ENCODE measurements at regions not wholly inside any gene's neighbourhood (a gene's known extent, or its start where the extent isn't known, plus 50 kb on each side); places are given as distances from the start of the nearest gene placed in this dataset.

DNA sequence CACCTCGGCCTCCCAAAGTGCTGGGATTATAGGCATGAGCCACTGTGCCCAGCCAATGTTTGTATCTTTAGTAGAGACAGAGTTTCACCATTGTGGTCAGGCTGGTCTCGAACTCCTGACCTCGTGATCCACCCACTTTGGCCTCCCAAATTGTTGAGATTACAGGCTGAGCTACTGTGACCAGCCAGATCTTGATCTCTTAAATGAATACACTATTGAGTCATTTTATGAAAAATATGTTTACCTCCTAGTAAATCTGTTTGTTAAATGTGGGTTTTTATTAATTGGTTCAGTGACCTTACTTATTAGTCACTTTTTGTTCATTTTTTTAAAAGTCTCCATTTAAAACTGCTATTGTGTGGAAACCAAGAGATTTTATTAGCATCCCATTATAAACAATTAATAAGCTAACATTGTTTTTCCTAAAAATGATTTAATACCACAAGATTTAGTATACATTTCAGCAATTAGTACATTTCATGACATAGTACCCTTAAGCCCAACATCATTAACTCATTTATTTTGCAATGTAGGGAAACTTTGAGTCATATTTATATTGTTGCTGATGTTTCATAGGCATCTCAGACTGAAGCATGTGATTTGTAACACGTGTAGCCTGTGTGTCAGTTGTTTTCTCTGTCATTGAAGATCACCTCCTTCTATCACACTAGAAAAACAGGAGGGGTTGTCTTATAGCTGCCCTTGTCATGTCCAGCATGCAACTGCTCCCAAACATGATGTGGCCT, 261.2 kb downstream of the TAF11L14 start:
- TF ChIP-seq, protein P1, sequence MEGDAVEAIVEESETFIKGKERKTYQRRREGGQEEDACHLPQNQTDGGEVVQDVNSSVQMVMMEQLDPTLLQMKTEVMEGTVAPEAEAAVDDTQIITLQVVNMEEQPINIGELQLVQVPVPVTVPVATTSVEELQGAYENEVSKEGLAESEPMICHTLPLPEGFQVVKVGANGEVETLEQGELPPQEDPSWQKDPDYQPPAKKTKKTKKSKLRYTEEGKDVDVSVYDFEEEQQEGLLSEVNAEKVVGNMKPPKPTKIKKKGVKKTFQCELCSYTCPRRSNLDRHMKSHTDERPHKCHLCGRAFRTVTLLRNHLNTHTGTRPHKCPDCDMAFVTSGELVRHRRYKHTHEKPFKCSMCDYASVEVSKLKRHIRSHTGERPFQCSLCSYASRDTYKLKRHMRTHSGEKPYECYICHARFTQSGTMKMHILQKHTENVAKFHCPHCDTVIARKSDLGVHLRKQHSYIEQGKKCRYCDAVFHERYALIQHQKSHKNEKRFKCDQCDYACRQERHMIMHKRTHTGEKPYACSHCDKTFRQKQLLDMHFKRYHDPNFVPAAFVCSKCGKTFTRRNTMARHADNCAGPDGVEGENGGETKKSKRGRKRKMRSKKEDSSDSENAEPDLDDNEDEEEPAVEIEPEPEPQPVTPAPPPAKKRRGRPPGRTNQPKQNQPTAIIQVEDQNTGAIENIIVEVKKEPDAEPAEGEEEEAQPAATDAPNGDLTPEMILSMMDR (IDR thresholded peaks at IDR 0.05), result no peak
- peak; percentile 33 for ATAC-seq (ENCODE audit: low FRiP score)
- DNase-seq (ENCODE audit: low spot score), result no peak

DNA sequence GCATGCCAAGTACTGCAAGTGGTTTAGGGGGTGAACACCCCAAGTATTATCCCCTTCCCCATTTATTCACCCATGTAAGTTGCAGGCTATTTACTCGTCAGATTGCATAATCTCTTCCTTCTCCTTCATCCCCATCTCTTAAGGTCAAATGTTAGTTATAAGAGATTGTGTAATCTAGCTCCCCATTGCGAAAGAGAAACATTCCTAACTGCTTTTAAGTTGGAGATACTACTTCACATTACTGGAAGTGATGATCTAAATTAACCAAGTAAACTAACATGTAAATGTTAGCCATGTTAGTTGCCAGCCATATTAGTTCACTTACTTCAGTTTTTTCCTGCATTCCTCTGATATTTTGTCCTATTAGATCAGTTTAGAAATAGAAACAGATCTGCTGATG, 262.3 kb downstream of the TAF11L14 start:
- TF ChIP-seq, protein P1 (IDR thresholded peaks at IDR 0.05), result no peak
- ATAC-seq (ENCODE audit: low FRiP score) (peak; percentile 80), DNase-seq (ENCODE audit: low spot score) (no peak)

DNA sequence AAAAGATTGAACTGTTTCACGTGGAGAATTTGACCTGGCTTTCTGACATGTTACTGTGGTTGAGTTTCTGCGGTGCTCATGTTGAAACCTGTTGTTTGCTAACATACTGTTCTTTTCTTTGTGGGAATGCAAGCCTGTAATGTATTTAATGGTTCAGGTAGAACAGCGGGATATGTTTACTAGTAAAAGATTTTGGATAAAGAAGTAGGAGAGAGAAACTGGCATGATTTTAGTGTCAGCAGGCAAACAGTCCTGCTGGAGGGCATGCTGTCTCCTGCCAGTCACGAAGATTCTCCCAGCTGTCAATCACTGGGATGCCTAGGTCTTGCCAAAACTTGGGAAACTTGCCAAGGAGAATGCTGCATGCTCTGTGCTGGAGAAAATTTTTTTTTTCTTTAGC, 263.5 kb downstream of the TAF11L14 start:
- DNase-seq (ENCODE audit: low spot score) (no peak), ATAC-seq (ENCODE audit: low FRiP score) (no peak)
- TF ChIP-seq, protein P1 (IDR thresholded peaks at IDR 0.05), result no peak

DNA sequence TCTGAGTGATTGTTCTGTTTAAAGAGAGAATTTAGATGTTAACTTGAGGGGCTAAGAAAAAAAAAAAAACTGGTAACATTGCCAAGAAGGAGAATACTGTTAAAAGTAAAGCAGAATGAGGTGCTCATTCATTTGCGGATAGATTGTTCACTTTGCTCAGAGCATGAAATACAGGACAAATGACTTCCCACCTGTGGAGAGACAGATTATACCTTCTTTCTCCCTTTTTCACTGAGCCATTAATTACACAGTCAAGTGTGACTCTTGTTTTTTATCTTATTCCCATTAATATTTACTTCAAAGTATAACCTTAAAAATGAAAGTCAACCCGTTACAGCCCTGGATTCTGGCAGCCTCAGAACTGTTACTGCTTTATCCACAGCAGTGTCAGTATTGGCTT, 264.5 kb downstream of the TAF11L14 start:
- no peak for ATAC-seq (ENCODE audit: low FRiP score)
- TF ChIP-seq, protein P1 (IDR thresholded peaks at IDR 0.05), result no peak
- no peak for DNase-seq (ENCODE audit: low spot score)

DNA sequence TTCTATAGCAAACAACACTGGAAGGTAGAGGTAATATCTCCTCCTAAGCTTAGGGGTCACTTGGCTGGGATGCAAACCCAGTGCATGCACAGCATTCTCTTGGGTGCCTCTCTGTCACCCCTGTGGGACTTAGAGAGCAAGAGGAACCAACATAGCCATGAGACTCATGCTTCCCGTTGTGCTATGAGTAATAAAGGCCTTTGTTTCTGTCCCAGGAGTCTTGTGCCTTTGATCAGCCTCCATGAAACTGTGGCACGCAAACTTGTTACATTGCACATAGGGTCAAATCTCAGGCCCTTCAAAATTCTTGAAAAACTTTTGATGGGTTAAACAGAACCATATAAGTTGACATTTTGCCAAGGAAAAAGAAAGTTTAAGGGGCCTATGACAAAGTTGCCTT, 272.8 kb downstream of the TAF11L14 start:
- DNase-seq (ENCODE audit: low spot score), result no peak
- TF ChIP-seq, protein P1 (IDR thresholded peaks at IDR 0.05), result no peak
- ATAC-seq (ENCODE audit: low FRiP score), result no peak

DNA sequence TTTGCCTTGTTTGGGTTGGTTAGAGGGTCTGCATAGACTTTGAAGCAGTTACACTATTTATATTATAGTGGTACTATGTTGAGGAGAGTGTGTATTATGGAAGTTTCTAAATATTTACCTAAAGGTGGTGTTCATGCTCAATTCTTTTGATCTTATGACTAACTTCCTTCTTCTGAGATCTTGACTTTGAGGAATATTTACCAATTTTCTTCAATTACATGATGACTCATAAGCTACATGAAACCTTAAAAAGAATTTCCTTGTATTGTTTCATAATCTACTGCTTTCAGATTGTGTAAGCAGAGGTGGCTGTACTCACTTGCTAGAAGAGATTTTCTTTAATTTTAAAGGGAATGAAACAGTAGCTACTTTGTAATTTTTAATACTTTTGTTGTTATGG, 276.1 kb downstream of the TAF11L14 start:
- TF ChIP-seq, protein P1 (IDR thresholded peaks at IDR 0.05), result no peak
- DNase-seq (ENCODE audit: low spot score), result no peak
- peak; percentile 78 for ATAC-seq (ENCODE audit: low FRiP score)

DNA sequence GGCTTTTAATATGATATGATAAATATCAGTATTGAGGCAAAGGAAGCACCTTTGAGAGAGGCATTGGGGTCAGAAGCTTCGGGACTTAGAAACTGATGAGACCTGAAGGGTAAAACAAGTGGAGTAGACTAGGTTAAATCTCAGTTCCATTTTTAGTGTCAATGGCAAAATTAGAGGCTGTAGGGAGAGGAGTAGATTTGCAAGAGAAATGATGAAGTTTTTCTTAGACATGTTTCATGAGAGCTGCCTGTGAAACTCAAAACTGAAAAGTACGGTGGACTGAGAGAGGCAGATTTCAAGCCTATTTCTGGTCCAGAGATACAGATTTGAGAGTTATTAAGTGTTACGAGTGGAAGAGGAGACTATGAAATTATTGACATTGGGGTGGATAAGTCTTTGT, 278.5 kb downstream of the TAF11L14 start:
- DNase-seq (ENCODE audit: low spot score) (no peak), ATAC-seq (ENCODE audit: low FRiP score) (no peak)
- TF ChIP-seq, protein P1 (IDR thresholded peaks at IDR 0.05), result no peak

Measured in omental fat pad (tissue), 3 donors.